Eye (tissue), 1 donor: ENCODE measurements at regions not wholly inside any gene's neighbourhood (a gene's known extent, or its start where the extent isn't known, plus 50 kb on each side); places are given as distances from the start of the nearest gene placed in this dataset.
"Not testable (repeated sequence)": the region's sequence is repeated elsewhere in the genome, so short reads cannot be mapped to it uniquely, and the experiment has no call there.

Experiments used
- DNase-seq: peaks from one replicate; pipeline ENCODE4 v3.0.0-alpha.2; 2015

DNA sequence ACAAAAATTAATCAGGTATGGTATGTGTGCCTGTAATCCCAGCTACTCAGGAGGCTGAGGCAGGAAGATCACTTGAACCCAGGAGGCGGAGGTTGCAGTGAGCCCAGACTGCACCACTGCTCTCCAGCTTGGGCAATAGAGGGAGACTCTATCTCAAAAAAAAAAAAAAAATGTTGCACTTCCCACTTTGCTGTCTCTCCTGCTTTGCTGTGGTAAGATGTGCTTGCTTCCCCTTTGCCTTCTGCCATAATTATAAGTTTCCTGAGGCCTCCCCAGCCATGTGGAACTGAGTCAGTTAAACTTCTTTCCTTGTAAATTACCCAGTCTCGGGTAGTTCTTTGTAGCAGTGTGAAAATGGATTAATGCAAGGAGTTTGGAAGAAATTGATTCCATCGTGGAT is 120.3 kb upstream of the CFAP20DC start:
- not testable (repeated sequence) for DNase-seq

DNA sequence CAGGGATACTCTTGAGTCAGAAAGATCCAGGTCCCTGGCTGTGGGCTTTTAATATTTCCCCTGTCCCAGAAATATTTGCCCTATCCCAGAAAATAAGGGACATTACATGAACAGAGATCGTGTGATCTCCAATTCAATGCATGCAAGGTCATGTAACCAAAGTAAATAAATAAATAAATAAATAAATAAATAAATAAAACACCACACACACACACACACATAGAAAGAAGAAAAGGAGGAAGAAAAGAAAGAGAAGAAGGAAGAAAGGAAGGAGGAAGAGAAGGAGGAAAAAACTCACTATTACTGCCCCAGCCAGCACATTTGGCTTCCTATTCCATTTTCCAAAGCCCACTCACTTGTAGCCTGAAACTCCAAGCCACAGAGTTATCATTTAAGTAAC is 117.9 kb upstream of the CFAP20DC start:
- no peak for DNase-seq

- no peak for DNase-seq
Observed at GRCh38 chr3:59163953-59164352, 114.1 kb upstream of the CFAP20DC start.

- no peak for DNase-seq
Observed at GRCh38 chr3:59161048-59161447, 111.2 kb upstream of the CFAP20DC start.

GRCh38 chr3:59160133-59160746 is 110.4 kb upstream of the CFAP20DC start:
- DNase-seq = no peak

GRCh38 chr3:59153648-59154047 is 103.8 kb upstream of the CFAP20DC start:
- DNase-seq = no peak

DNA sequence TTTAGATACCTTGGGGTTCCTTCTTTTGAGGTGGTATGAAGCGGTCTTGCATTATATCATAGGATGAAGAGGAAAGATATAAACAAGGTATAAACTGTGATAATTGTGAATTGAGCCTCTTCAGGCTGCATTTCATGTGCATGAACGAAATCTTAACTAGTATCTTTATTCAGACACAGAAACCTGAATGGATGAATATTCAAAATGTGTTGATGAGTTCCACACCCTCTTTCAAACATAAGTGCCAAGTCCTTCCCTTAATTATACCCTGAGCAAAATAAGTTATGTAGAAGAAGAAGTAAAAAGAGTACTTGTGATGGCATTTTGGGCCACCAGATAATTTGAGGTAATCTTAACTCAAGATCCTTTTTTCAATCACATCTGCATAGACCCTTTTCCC is 103.1 kb upstream of the CFAP20DC start:
- no peak for DNase-seq

GRCh38 chr3:59150039-59150438 is 100.2 kb upstream of the CFAP20DC start:
- DNase-seq = no peak

DNA sequence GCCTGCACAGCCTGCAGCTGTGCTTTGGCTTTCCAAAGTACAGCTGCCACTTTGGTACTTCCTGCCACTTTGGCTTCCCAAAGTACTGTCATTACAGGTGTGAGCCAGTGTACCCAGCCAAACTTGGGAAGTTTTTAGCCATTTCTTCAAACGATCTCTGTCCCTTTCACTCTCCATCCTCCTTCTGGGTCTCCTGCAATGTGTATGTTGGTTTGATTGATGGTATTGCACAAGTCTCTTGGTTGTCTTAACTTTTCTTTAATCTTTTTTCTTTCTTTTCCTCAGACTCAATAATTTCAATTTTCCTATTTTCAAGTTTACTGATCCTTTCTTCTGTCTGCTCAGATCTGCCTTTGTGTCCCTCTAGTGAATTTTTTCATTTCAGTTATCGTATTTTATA is 99.3 kb upstream of the CFAP20DC start:
- no peak for DNase-seq

GRCh38 chr3:59143447-59143846 is 93.6 kb upstream of the CFAP20DC start:
- DNase-seq = no peak

DNA sequence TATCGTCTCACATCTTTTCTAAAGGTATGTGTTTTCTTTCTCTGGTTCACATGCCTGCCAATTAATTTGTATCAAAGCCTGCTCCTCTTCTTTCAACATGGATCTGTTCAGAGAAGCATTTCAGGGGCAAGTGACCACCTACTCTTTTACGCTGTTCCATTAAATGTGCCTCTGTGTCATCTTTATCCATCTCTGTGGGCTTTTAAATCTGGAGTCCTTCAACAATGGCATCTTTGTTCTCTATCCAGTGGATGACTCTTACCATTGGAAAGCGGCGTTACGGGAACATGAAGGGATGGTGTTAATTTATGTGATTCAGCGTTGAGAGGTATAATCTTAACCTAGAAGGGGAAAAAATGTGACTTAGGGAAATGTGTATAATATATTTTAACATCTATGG is 92.7 kb upstream of the CFAP20DC start:
- DNase-seq = no peak

DNA sequence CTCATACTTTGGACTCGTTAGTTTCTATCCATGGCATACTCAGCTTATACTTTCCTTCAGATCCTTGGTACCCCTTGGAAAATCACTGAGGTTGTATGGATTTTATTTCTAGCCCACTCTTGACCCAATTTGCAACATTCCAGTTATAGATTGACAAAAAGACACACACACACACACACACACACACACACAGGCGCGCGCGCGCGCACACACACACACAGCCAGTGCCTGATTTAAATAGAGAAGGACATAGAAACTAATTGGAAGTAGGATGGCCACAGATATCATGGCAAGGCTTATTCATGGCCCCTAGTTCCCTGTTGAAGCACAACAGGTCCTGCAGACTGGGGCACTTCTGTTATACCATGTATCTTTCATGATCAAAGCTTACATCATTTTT is 89.1 kb upstream of the CFAP20DC start:
- no peak for DNase-seq

DNA sequence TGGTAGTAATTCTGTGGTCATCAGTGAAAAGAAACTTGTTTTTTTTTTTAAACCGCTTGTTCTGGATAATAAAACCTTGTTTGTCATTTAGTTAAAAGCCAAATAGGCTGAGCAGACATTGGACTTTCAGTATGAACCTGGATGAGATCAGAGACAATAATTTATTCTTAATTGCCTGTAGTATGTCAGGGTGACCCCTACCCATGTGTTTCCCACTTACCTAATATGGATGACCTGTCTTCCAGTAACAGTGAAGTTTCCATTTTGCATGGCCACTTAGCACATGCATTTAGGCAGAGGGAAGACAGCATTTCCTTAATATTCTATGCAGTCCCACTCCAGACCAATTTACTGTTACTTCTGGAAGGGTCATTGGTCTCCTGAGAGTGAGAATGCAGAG is 87.6 kb upstream of the CFAP20DC start:
- no peak for DNase-seq

GRCh38 chr3:59136081-59136480 is 86.3 kb upstream of the CFAP20DC start:
- DNase-seq = no peak

- DNase-seq = no peak
Observed at GRCh38 chr3:59135096-59135495, 85.3 kb upstream of the CFAP20DC start.

DNA sequence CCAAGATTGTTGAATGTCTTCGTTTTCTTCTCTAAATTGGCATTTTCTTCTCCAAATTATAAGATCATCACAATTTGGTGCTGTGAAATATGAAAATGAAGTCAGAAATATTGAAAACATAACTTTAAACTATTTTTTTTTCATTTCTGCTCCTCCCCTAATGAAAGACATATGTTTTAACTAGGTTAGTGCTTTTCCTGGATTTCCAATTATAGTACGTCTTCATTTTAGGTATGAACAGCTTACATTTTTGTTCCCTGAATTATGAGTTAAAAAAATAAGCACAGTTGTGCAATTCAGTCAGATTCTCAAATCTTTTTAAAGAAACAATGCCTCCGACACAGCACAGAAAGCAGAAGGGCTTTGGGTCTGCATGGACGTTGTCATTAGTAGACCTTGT is 83.5 kb upstream of the CFAP20DC start:
- peak; percentile 31 for DNase-seq

GRCh38 chr3:59131016-59131766 is 81.4 kb upstream of the CFAP20DC start:
- DNase-seq = peak; percentile 22

GRCh38 chr3:59128685-59129084 is 78.9 kb upstream of the CFAP20DC start:
- DNase-seq = peak; percentile 19

GRCh38 chr3:59127071-59127470 is 77.2 kb upstream of the CFAP20DC start:
- DNase-seq = peak; percentile 23

DNA sequence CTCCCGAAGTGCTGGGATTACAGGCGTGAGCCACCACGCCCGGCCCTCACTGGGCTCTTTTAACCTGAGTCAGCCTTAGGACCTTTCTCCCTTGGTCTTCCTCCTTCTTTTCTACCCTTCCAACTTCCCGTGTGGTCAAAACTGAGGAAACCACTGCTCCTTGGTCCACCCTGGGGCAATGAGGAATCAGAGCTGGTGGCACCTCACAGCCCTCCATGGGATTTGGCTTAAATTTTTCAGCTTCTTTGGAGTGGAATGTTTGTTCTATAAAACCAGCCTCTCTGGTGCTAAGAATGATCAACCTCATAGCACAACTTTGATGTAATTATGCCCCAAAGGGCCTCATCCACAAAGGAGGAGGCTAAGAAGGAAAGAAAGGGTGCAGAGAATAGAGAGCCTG is 76.6 kb upstream of the CFAP20DC start:
- no peak for DNase-seq

GRCh38 chr3:59121346-59122144 is 71.7 kb upstream of the CFAP20DC start:
- DNase-seq = no peak

DNA sequence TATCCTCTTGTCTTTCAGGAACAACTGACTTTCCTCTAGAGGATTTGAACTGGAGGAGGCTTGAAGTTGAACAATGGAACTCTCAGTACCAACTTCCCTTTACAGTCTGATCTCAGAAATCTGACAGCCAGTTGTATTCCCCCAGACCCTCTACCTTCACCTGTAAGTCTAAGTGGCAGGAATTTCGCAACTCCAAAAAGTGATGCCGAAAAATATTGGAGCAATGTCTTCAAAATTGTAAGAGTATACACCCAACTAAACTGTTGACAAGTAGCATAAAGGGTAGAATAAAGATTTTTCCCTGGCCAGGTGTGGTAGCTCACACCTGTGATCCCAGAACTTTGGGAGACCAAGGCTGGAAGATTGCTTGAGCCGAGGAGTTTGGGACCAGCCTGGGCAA is 69.1 kb upstream of the CFAP20DC start:
- no peak for DNase-seq

- no peak for DNase-seq
Observed at GRCh38 chr3:59117396-59117795, 67.6 kb upstream of the CFAP20DC start.

DNA sequence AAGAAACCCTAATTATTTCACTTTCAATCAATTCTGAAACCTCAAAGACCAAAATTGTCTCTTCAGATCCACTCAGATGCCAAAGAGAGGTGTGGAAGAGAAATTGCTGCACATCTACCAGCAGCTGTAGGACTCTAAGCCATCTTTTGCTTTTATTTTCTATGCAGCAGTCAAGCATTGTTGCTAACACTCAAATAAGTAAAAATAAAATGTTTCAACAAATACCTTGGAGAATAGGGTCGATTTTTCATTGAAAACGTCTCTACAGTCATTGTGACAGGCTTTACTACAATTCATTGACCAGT is 66.4 kb upstream of the CFAP20DC start:
- no peak for DNase-seq
